GM23338 (cell line): ENCODE measurements at regions not wholly inside any gene's neighbourhood (a gene's known extent, or its start where the extent isn't known, plus 50 kb on each side); places are given as distances from the start of the nearest gene placed in this dataset.

Source experiments
- ATAC-seq: fragments of 200-7000 bp; cut with Tn5 transposase; 3 replicates; pipeline ENCODE4 v1.9.1; 2020
- DNase-seq: peaks from one replicate; pipeline ENCODE4 v3.0.0-alpha.2; 2015; ENCODE audit warnings: low spot score
- H2AFZ ChIP-seq: fragments of 200-600 bp; sonication (generic); 2 replicates; pipeline ENCODE4 v1.8.0; 2016; ENCODE audit warnings: antibody characterized with exemption, mild to moderate bottlenecking, moderate library complexity
- H3F3A ChIP-seq: fragments of 200-600 bp; sonication (generic); replicated peaks from 2 replicates; pipeline ENCODE4 v1.8.0; 2017; ENCODE audit warnings: antibody characterized with exemption, mixed run types, low read depth
- H3K27ac ChIP-seq: fragments of 200-600 bp; sonication (generic); 2 replicates; pipeline ENCODE4 v1.6.1; 2016; ENCODE audit warnings: low read depth
- H3K27me3 ChIP-seq: fragments of 200-600 bp; sonication (generic); 2 replicates; pipeline ENCODE4 v1.8.0; 2016; ENCODE audit warnings: mild to moderate bottlenecking, mixed run types, moderate library complexity; ENCODE audit not compliant: insufficient read depth
- H3K36me3 ChIP-seq: fragments of 200-600 bp; sonication (generic); 2 replicates; pipeline ENCODE4 v1.8.0; 2016; ENCODE audit warnings: mild to moderate bottlenecking; ENCODE audit not compliant: insufficient read depth
- H3K4me1 ChIP-seq: fragments of 200-600 bp; sonication (generic); 2 replicates; pipeline ENCODE4 v1.8.0; 2016; ENCODE audit warnings: mild to moderate bottlenecking, moderate library complexity; ENCODE audit not compliant: insufficient read depth
- H3K4me2 ChIP-seq: fragments of 200-600 bp; sonication (generic); 2 replicates; pipeline ENCODE4 v1.7.1; 2017; ENCODE audit warnings: mixed run types
- H3K4me3 ChIP-seq: fragments of 200-600 bp; sonication (generic); 2 replicates; pipeline ENCODE4 v1.6.1; 2016; ENCODE audit warnings: mixed run types
- H3K79me2 ChIP-seq: fragments of 200-600 bp; sonication (generic); replicated peaks from 2 replicates; pipeline ENCODE4 v1.8.0; 2017; ENCODE audit warnings: mild to moderate bottlenecking; ENCODE audit not compliant: insufficient read depth
- H3K9me2 ChIP-seq: fragments of 200-600 bp; sonication (generic); 2 replicates; pipeline ENCODE4 v1.8.0; 2017; ENCODE audit not compliant: insufficient read depth
- H4K20me1 ChIP-seq: fragments of 200-600 bp; sonication (generic); replicated peaks from 2 replicates; pipeline ENCODE4 v1.8.0; 2017; ENCODE audit warnings: mild to moderate bottlenecking; ENCODE audit not compliant: insufficient read depth
- H3K27ac Mint-ChIP-seq: 2 replicates; pipeline ENCODE4 v1.8.0; 2020; ENCODE audit warnings: inconsistent platforms, mild to moderate bottlenecking, moderate library complexity, mixed read lengths
- H3K27me3 Mint-ChIP-seq: 3 replicates; pipeline ENCODE4 v1.8.0; 2022; ENCODE audit warnings: low read depth, mild to moderate bottlenecking, moderate library complexity, mixed read lengths, inconsistent platforms; ENCODE audit not compliant: insufficient read depth, poor library complexity
- H3K36me3 Mint-ChIP-seq: 3 replicates; pipeline ENCODE4 v1.8.0; 2021; ENCODE audit warnings: low read depth, mild to moderate bottlenecking, inconsistent platforms, moderate library complexity, mixed read lengths
- H3K4me1 Mint-ChIP-seq: 3 replicates; pipeline ENCODE4 v1.8.0; 2020; ENCODE audit warnings: mild to moderate bottlenecking, inconsistent platforms, mixed read lengths
- H3K4me3 Mint-ChIP-seq: 3 replicates; pipeline ENCODE4 v1.8.0; 2021; ENCODE audit warnings: moderate library complexity, mild to moderate bottlenecking, inconsistent platforms, mixed read lengths
- H3K9me3 Mint-ChIP-seq: 3 replicates; pipeline ENCODE4 v1.8.0; 2020; ENCODE audit warnings: moderate library complexity, mild to moderate bottlenecking, inconsistent platforms, mixed read lengths
- CREB1 ChIP-seq: fragments of 250-450 bp; sonication (Bioruptor Pico); IDR thresholded peaks from 2 replicates; pipeline ENCODE4 v1.5.0; 2020; ENCODE audit warnings: low read depth, mild to moderate bottlenecking, moderate library complexity
- CTCF ChIP-seq, 2 experiments: fragments of 200-600 bp in 1 of 2; sonication (generic) in 1 of 2; conservative IDR thresholded peaks; 2 replicates each; pipeline versions ENCODE4 v1.5.1 to v1.6.1; 2016 to 2017; ENCODE audit warnings: antibody characterized with exemption in 2 of 2, low read depth in 2 of 2, mild to moderate bottlenecking in 2 of 2, moderate library complexity in 1 of 2
- ETS1 ChIP-seq: IDR thresholded peaks from 2 replicates; pipeline ENCODE4 v1.6.1; 2016; ENCODE audit warnings: antibody characterized with exemption
- EZH2 ChIP-seq: fragments of 200-600 bp; sonication (generic); IDR thresholded peaks from one replicate; pipeline ENCODE4 v1.8.0; 2017; ENCODE audit warnings: antibody characterized with exemption, mild to moderate bottlenecking, low read depth; ENCODE audit not compliant: unreplicated experiment
- EZH2phosphoT487 ChIP-seq: fragments of 200-600 bp; sonication (generic); IDR thresholded peaks from one replicate; pipeline ENCODE4 v1.8.1; 2018; ENCODE audit warnings: antibody characterized with exemption; ENCODE audit not compliant: unreplicated experiment
- JUNB ChIP-seq: IDR thresholded peaks from one replicate; pipeline ENCODE4 v1.6.1; 2016; ENCODE audit warnings: antibody characterized with exemption; ENCODE audit not compliant: unreplicated experiment
- NANOG ChIP-seq: IDR thresholded peaks from 2 replicates; pipeline ENCODE4 v1.6.1; 2016; ENCODE audit warnings: antibody characterized with exemption, borderline replicate concordance
- POLR2AphosphoS5 ChIP-seq: IDR thresholded peaks from 2 replicates; pipeline ENCODE4 v1.6.1; 2016; ENCODE audit warnings: antibody characterized with exemption, low read depth
- STAT1 ChIP-seq: IDR thresholded peaks from one replicate; pipeline ENCODE4 v1.6.1; 2016; ENCODE audit warnings: antibody characterized with exemption; ENCODE audit not compliant: unreplicated experiment
- ZNF114 ChIP-seq: fragments of 250-450 bp; sonication (Bioruptor Pico); IDR thresholded peaks from 2 replicates; pipeline ENCODE4 v1.5.0; 2020; ENCODE audit warnings: mild to moderate bottlenecking, moderate library complexity
- ZNF331 ChIP-seq: fragments of 250-450 bp; sonication (Bioruptor Pico); IDR thresholded peaks from 2 replicates; pipeline ENCODE4 v1.5.0; 2020; ENCODE audit warnings: low read depth, mild to moderate bottlenecking, moderate library complexity
- ZNF462 ChIP-seq: fragments of 250-450 bp; sonication (Bioruptor Pico); IDR thresholded peaks from 2 replicates; pipeline ENCODE4 v1.5.0; 2020; ENCODE audit warnings: mild to moderate bottlenecking, moderate library complexity

- Histone ChIP-seq H3K27me3 (no peaks in the 10 kb centered on the region), H3K4me3 (no peak overlapping the region), H2AFZ (no peak overlapping the region), H3K36me3 (no peaks in the 10 kb centered on the region), H3K9me2 (no peaks in the 10 kb centered on the region), H3K4me2 (no peak overlapping the region), H3F3A (no peaks in the 10 kb centered on the region), H4K20me1 (no peaks in the 10 kb centered on the region), H3K27ac (no peak overlapping the region), H3K79me2 (no peaks in the 10 kb centered on the region), H3K4me1 (no peaks in the 10 kb centered on the region)
- no peak for ATAC-seq
- Mint-ChIP-seq H3K36me3 (no peaks in the 10 kb centered on the region), H3K9me3 (no peaks in the 10 kb centered on the region), H3K27ac (no peak overlapping the region), H3K27me3 (no peaks in the 10 kb centered on the region), H3K4me1 (no peaks in the 10 kb centered on the region), H3K4me3 (no peak overlapping the region)
- no peak for DNase-seq
- TF ChIP-seq ZNF331 (CRISPR knock-in tag) (no peak), NANOG (no peak), ZNF114 (CRISPR knock-in tag) (no peak), EZH2 (no peak), ETS1 (no peak), POLR2AphosphoS5 (no peak), CTCF (conservative IDR thresholded peaks at IDR 0.05; ENCODE audit: low read depth in 2 of 2) (no peak), ZNF462 (CRISPR knock-in tag) (no peak), CREB1 (CRISPR knock-in tag) (no peak), STAT1 (no peak), JUNB (no peak), EZH2phosphoT487 (no peak)
Observed at GRCh38 chr4:126346654-126347053, 1031.9 kb downstream of the FAT4 start.
